GM19351 (cell line): ENCODE measurements at regions not wholly inside any gene's neighbourhood (a gene's known extent, or its start where the extent isn't known, plus 50 kb on each side); places are given as distances from the start of the nearest gene placed in this dataset.
"Not testable (repeated sequence)": the region's sequence is repeated elsewhere in the genome, so short reads cannot be mapped to it uniquely, and the experiment has no call there.

Source experiments
- ATAC-seq: cut with Tn5 transposase; IDR thresholded peaks from one replicate; pipeline ENCODE4 v1.9.1; 2021; ENCODE audit warnings: mild to moderate bottlenecking, moderate library complexity; ENCODE audit not compliant: unreplicated experiment

DNA sequence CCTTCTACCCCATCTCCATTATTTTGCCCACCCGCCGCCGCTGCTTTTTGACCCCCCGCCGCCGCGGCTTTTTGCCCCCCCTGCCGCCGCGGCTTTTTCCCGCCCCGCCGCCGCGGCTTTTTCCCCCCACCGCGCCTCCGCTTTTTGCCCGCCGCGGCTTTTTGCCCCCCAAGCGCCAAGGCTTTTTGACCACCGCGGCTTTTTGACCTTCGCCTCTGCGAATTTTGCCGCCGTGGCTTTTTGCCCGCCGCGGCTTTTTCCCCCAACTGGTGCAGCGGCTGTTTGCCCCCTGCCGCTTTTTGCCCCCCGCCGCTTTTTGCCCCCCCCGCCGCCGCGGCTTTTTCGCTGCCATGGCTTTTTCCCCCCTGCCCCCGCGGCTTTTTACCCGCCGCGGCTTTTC is 137.5 kb upstream of the TP53TG3D start:
- ATAC-seq = not testable (repeated sequence)

DNA sequence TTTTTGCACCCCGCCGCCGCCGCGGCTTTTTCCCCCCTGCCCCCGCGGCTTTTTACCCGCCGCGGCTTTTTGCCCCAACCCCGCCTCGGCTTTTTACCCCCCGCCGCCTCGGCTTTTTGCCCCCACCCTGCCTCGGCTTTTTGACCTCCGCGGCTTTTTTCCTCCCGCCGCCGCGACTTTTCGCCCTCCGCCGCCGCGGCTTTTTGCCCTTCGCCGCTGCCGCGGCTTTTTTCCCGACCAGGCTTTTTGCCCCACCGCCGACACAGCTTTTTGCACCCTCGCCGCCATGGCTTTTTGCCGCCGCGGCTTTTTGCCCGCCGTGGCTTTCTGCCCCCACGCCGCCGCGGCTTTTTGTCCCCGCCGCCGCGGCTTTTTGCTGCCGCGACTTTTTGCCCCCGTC is 137.0 kb upstream of the TP53TG3D start:
- no peak for ATAC-seq

DNA sequence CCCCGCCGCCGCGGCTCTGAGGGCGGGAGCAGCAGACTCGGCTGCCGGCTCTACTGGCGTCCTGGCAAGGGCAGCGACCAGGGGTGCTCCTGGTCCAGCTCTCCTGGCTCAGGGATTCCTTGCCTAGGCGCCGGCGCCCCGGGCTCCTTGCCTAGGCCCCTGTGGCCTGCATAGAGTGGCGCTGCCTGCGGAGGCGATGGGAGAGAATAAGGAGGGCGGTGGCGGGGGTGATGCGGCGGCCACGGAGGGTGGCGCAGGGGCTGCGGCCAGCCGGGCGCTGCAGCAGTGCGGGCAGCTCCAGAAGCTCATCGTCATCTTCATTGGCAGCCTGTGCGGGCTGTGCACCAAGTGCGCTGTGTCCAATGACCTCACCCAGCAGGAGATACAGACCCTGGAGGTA is 136.6 kb upstream of the TP53TG3D start:
- not testable (repeated sequence) for ATAC-seq

DNA sequence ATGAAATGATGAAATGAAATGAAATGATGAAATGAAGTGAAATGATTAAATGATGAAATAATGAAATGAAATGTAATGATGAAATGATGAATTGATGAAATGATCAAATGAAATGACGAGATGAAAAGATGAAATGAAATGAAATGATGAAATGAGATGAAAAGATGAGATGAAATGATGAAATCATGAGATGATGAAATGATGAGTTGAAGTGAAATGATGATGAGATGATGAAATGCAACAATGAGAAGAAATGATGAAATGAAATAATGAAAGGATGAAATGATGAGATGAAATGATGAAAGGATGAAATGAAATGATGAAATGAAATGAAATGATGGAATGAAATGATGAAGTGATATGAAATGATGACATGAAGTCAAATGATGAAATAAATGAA is 132.7 kb upstream of the TP53TG3D start:
- ATAC-seq = not testable (repeated sequence)

DNA sequence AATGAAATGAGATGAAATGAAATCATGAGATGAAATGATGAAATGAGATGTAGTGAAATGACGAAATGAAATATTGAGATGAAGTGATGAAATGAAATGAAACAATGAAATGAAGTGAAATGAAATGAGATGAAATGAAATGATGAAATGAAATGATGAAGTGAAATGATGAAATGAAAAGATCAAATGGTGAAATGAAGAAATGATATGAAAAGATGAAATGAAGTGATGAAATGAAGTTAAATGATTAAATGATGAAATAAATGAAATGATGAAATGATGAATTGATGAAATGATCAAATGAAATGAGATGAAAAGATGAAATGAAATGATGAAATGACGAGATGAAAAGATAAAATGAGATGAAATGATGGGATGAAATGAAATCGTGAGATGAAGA is 132.3 kb upstream of the TP53TG3D start:
- not testable (repeated sequence) for ATAC-seq

DNA sequence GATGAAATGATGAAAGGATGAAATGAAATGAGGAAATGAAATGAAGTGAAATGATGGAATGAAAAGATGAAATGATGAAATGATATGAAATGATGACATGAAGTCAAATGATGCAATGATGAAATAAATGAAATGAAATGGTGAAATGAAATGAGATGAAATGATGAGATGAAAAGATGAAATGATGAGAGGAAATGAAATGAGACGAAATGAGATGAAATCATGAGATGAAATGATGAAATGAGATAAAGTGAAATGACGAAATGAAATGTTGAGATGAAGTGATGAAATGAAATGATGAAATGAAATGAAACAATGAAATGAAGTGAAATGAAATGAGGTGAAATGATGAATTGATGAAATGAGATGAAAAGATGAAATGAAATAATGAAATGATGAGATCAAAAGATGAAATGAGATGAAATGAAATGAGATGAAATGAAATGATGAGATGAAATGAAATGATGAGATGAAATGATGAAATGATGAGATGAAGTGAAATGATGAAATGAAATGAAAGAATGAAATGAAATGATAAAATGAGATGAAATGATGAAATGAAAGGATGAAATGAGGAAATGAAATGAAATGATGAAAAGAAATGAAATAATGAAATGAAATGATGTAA is 131.7 kb upstream of the TP53TG3D start:
- ATAC-seq = not testable (repeated sequence)

DNA sequence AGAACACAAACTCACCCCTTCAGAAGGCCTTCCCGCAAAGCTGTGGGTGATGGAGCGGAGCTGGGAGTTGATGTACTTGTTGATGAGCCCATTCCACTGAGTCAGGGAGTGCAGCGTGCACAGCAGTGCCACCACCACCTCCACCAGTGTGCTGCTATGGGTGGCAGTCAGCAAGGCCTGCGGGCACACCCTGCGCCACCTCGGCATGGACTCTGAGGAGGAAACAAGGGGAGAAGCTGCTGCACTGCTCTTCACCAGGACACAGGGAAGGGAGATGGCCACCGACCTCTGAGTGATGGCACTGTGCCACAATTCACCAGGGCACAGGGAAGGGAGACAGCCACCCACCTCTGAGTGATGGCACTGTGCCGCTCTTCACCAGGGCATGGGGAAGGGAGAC is 100.7 kb upstream of the TP53TG3D start:
- not testable (repeated sequence) for ATAC-seq

DNA sequence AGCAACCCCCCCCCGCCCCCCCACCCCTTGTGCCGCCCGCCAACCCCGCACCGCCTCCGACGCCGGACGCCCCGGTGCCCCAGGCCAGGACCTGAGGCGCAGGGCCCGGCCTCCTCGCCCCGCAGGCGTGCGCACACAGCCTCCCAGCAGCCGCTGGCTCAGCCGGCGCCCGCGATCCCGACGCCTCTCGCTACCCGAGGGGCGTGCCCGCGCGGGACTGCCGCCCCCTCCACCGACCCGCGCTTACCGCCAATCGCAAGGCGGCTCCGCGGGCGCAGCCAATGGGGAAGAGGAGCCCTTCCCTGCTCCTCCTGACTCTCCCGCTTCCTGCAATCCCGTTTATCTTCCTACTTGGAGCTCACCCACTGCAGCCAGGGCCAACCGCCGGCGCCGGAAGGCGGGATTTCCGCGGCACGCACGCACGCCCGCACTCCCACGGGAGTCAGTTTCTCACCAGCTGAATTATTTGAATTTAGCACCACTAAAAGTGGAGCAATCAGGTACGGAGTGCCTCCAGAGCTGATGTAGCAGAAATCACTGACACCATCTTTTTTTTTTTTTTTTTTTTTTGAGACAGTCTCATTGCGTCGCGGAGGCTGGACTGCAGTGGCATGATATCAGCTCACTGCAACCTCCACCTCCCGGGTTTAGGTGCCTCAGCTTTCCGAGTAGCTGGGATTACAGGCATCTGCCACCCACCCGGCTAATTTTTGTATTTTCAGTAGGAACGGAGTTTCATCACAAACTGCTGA is 65.0 kb upstream of the TP53TG3D start:
- not testable (repeated sequence) for ATAC-seq

DNA sequence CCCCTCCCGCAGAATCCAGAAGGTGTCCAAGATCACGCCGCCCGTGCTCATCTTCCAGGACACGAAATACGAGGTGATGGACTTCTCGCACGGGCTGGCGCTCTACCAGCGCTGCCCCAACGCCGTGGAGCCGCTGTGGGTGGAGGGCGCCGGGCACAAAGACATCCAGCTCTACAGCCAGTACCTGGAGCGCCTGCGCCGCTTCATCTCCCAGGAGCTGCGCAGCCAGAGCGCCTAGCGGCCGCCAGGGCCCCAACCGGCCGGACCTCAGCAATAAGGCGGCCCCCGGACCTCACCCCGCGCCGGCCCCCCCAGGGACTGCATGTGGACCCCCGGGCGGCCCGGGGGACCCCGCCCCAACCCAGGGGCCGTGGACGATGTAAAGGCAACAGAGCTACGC is 50.5 kb upstream of the TP53TG3D start:
- not testable (repeated sequence) for ATAC-seq
